ENCODE measurements at regions not wholly inside any gene's neighbourhood (a gene's known extent, or its start where the extent isn't known, plus 50 kb on each side); places are given as distances from the start of the nearest gene placed in this dataset.

DNA sequence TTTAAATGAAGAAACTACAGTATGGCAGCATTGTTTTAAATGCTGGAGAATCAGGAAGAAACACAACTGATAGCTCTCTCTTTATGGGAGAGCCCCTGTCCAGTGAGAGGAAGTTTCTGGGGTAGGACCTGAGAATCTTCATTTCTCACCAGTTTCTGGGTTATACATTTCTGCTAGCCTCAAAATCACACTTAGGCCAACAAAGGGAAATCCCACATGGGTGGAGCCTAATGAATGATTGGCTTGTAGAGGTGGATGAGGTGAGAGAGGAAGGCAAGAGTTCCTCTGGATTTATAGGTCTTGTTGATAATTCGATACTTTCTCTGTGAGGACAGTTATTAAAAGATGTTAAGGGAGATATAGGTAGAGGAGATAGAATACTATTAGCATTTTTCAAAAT, 1397.3 kb upstream of the TENM4 start:
- TF ChIP-seq, protein P1, sequence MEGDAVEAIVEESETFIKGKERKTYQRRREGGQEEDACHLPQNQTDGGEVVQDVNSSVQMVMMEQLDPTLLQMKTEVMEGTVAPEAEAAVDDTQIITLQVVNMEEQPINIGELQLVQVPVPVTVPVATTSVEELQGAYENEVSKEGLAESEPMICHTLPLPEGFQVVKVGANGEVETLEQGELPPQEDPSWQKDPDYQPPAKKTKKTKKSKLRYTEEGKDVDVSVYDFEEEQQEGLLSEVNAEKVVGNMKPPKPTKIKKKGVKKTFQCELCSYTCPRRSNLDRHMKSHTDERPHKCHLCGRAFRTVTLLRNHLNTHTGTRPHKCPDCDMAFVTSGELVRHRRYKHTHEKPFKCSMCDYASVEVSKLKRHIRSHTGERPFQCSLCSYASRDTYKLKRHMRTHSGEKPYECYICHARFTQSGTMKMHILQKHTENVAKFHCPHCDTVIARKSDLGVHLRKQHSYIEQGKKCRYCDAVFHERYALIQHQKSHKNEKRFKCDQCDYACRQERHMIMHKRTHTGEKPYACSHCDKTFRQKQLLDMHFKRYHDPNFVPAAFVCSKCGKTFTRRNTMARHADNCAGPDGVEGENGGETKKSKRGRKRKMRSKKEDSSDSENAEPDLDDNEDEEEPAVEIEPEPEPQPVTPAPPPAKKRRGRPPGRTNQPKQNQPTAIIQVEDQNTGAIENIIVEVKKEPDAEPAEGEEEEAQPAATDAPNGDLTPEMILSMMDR (IDR thresholded peaks at IDR 0.05; ENCODE audit: extremely low read depth, insufficient read depth, missing control alignments), result no peak
- in situ Hi-C loops (cut with MboI; ENCODE audit: low pct_unique_long_range_greater_than_20kb, low sequenced_read_pairs, unreplicated experiment), result no loop called here
- DNase-seq (ENCODE audit: low spot score), result no peak

DNA sequence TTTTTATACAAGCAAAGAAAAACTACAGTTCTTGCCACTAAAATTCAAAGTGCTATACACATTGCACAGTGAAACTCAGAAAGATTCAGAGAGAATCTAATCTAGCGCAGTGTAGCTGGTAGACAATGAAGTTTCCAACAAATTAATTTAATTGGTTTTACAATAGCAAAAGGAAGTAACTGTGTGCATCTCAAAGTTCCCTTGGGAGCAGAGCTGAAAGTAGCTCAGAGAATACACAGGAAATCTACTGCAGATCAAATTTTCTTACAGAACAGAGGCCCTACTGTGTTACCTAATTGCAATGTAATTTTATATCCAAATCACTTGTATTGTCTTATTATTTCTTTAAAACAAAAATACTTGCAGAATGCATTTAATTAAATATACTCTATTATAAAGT, 1396.2 kb upstream of the TENM4 start:
- no peak for DNase-seq (ENCODE audit: low spot score)
- TF ChIP-seq, protein P1 (IDR thresholded peaks at IDR 0.05; ENCODE audit: extremely low read depth, insufficient read depth, missing control alignments), result no peak
- in situ Hi-C loops (cut with MboI; ENCODE audit: low pct_unique_long_range_greater_than_20kb, low sequenced_read_pairs, unreplicated experiment), result no loop called here

DNA sequence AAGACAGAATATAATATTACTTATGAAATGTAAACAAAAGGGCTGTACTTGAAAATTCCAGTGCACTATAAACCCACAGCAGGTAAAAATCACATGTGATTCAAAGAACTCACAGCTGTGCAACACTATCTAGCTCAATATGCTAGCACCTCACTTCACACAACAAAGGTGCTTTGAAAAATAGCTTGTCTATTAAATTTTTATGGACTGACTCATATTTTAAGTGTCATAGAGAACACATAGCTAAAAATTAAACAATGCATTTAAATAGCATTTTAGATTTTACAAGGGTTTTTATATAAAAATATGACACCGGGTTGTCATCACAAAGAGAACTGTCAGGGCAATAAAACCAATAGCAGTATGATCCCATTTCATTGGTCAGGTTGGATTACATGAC, 1390.5 kb upstream of the TENM4 start:
- in situ Hi-C loops (cut with MboI; ENCODE audit: low pct_unique_long_range_greater_than_20kb, low sequenced_read_pairs, unreplicated experiment), result no loop called here
- TF ChIP-seq, protein P1 (IDR thresholded peaks at IDR 0.05; ENCODE audit: extremely low read depth, insufficient read depth, missing control alignments), result no peak
- no peak for DNase-seq (ENCODE audit: low spot score)

DNA sequence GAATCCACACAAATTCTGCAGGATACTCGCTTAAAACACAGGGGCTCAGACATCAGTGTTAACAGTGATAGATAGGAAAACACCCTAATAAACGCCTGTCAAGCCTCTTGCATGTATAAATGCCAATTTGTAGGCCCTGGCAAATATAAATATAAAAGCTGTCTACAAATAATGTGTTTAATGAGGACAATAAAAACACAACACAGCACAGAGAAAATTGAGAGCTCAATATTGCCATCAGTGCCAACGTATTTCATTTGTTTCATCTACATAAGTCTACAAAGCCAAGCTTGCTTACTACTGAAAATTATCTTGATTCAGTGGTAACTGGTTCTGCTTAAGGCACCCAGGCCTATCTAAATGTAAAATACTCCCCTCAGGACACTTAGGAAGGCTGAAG, 1387.0 kb upstream of the TENM4 start:
- TF ChIP-seq, protein P1 (IDR thresholded peaks at IDR 0.05; ENCODE audit: extremely low read depth, insufficient read depth, missing control alignments), result no peak
- no peak for DNase-seq (ENCODE audit: low spot score)
- in situ Hi-C loops (cut with MboI; ENCODE audit: low pct_unique_long_range_greater_than_20kb, low sequenced_read_pairs, unreplicated experiment), result no loop called here

DNA sequence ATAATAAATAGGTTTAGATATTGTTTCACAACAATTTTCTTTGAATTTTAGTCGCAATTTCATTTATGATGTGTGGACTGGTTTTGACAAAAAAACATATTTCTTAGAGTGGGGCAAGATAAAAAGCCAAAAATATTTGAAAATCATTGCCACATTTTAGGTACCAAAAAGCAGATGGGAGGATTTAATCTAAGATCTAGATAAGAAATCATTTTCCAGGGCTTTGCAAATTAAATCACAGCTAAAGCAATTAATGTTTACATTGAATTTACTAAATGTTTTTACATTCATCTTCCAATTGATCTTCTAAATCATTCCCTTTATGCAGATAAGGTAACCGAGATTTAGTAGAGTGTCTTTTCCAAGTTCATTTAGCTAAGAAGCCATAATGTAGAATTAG, 1386.0 kb upstream of the TENM4 start:
- in situ Hi-C loops (cut with MboI; ENCODE audit: low pct_unique_long_range_greater_than_20kb, low sequenced_read_pairs, unreplicated experiment), result no loop called here
- TF ChIP-seq, protein P1 (IDR thresholded peaks at IDR 0.05; ENCODE audit: extremely low read depth, insufficient read depth, missing control alignments), result no peak
- DNase-seq (ENCODE audit: low spot score), result no peak

DNA sequence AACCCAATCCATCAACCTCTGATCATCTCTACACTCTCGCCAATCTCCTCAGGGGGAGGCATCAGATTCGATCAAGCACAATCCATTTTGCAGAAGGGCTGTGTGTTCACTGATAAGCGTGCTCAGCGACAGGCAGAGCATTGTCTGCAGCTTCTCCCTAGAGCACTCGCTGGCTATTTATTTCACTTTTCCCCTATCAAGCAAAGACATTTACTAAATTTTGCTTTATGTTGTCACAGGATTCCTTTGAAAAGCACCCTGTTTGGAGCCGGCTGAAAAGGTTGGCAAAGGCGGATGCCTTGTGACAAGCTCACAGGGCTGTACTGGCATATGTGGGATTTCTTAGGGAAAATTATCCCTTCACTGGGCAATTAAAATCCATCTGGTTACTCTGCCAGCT, 1381.5 kb upstream of the TENM4 start:
- DNase-seq (ENCODE audit: low spot score), result no peak
- TF ChIP-seq, protein P1 (IDR thresholded peaks at IDR 0.05; ENCODE audit: extremely low read depth, insufficient read depth, missing control alignments), result no peak
- in situ Hi-C loops (cut with MboI; ENCODE audit: low pct_unique_long_range_greater_than_20kb, low sequenced_read_pairs, unreplicated experiment), result no loop called here

DNA sequence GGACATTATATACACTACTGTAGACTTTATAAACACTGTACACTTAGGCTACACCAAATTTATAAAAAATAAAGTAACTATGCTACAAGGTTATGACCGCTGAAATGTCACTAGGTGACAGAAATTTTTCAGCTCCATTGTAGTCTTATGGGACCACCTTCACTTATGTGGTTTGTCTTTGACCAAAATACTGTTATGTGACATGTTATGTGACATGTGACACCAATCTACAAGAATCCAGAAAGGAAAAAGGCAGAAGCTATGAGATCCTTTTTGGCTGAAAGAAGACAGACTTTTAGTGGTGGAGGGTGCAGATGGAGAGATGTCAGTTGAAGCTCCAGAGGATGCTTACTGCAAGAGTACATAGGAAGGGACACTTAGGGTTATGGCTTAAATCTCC, 1378.4 kb upstream of the TENM4 start:
- no peak for DNase-seq (ENCODE audit: low spot score)
- in situ Hi-C loops (cut with MboI; ENCODE audit: low pct_unique_long_range_greater_than_20kb, low sequenced_read_pairs, unreplicated experiment), result no loop called here
- TF ChIP-seq, protein P1 (IDR thresholded peaks at IDR 0.05; ENCODE audit: extremely low read depth, insufficient read depth, missing control alignments), result no peak

Data from GM13977 (cell line).